Prostate gland (tissue), 2 donors: ENCODE measurements at regions not wholly inside any gene's neighbourhood (a gene's known extent, or its start where the extent isn't known, plus 50 kb on each side); places are given as distances from the start of the nearest gene placed in this dataset.

ENCODE experiments used
- POLR2A ChIP-seq: fragments of 450-650 bp; IDR thresholded peaks from one replicate; pipeline ENCODE4 v1.6.1; 2016; ENCODE audit warnings: antibody characterized with exemption, mild to moderate bottlenecking
- POLR2AphosphoS5 ChIP-seq: sonication (generic); formaldehyde crosslinking; IDR thresholded peaks from one replicate; pipeline ENCODE4 v1.6.1; 2017; ENCODE audit warnings: antibody characterized with exemption
- TF ChIP-seq, protein P1 (sequence below), 4 experiments: fragments of 200-600 bp in 2 of 4; fragments of 450-650 bp in 2 of 4; sonication (generic) in 2 of 4; IDR thresholded peaks; 1 replicate in 3 of 4; 2 replicates in 1 of 4; pipeline ENCODE4 v1.5.1; 2016 to 2019; ENCODE audit warnings: antibody characterized with exemption in 4 of 4, mild to moderate bottlenecking in 2 of 4, moderate library complexity in 2 of 4

DNA sequence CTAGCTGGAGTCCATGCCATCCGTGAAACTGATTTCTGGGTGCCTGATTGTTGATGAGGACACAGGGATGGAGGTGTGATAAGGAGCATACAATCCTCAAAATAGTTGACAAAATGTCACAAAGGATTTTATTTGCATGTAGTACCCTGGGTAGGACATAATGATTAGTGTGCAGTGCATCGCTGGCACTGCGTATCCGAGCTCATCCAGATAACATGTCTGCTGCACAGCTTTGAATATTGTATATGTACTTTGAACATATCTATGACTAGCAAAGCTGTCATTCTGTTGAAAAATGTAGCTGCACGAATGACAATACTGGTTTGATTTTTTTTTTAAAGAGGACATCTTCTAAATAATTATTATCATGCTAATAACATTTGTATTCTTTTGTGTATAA, 529.7 kb upstream of the FANCL start:
- TF ChIP-seq, protein P1, sequence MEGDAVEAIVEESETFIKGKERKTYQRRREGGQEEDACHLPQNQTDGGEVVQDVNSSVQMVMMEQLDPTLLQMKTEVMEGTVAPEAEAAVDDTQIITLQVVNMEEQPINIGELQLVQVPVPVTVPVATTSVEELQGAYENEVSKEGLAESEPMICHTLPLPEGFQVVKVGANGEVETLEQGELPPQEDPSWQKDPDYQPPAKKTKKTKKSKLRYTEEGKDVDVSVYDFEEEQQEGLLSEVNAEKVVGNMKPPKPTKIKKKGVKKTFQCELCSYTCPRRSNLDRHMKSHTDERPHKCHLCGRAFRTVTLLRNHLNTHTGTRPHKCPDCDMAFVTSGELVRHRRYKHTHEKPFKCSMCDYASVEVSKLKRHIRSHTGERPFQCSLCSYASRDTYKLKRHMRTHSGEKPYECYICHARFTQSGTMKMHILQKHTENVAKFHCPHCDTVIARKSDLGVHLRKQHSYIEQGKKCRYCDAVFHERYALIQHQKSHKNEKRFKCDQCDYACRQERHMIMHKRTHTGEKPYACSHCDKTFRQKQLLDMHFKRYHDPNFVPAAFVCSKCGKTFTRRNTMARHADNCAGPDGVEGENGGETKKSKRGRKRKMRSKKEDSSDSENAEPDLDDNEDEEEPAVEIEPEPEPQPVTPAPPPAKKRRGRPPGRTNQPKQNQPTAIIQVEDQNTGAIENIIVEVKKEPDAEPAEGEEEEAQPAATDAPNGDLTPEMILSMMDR (IDR thresholded peaks at IDR 0.05) = no peak
- TF ChIP-seq POLR2A = no peak
- TF ChIP-seq POLR2AphosphoS5 = no peak
